HEK293 (cell line): ENCODE measurements at regions not wholly inside any gene's neighbourhood (a gene's known extent, or its start where the extent isn't known, plus 50 kb on each side); places are given as distances from the start of the nearest gene placed in this dataset.

Experiments used
- GFI1B ChIP-seq: fragments of 450-650 bp; formaldehyde crosslinking; IDR thresholded peaks from 2 replicates; pipeline ENCODE4 v1.5.1; 2016; ENCODE audit warnings: missing biosample characterization, missing genetic modification characterization
- KLF16 ChIP-seq: fragments of 450-650 bp; formaldehyde crosslinking; IDR thresholded peaks from 2 replicates; pipeline ENCODE4 v1.5.1; 2017; ENCODE audit warnings: missing biosample characterization, missing genetic modification characterization
- MZF1 ChIP-seq: fragments of 450-650 bp; formaldehyde crosslinking; IDR thresholded peaks from 2 replicates; pipeline ENCODE4 v1.5.1; 2017; ENCODE audit warnings: missing biosample characterization, missing genetic modification characterization, borderline replicate concordance
- OVOL3 ChIP-seq: fragments of 450-650 bp; formaldehyde crosslinking; IDR thresholded peaks from 2 replicates; pipeline ENCODE4 v1.5.1; 2016; ENCODE audit warnings: missing biosample characterization, missing genetic modification characterization
- PBX3 ChIP-seq: sonication (generic); formaldehyde crosslinking; IDR thresholded peaks from 2 replicates; pipeline ENCODE4 v1.8.1; 2022; ENCODE audit warnings: mild to moderate bottlenecking, moderate library complexity, missing genetic modification reagents
- PRDM1 ChIP-seq: fragments of 450-650 bp; formaldehyde crosslinking; IDR thresholded peaks from 2 replicates; pipeline ENCODE4; 2016; ENCODE audit warnings: missing biosample characterization, missing genetic modification characterization
- SCRT2 ChIP-seq: fragments of 450-650 bp; formaldehyde crosslinking; IDR thresholded peaks from 2 replicates; pipeline ENCODE4 v1.5.1; 2016; ENCODE audit warnings: missing biosample characterization, missing genetic modification characterization
- WT1 ChIP-seq: fragments of 450-650 bp; formaldehyde crosslinking; IDR thresholded peaks from 2 replicates; pipeline ENCODE4 v1.5.1; 2016; ENCODE audit warnings: missing biosample characterization, missing genetic modification characterization
- YY1 ChIP-seq: fragments of 450-650 bp; formaldehyde crosslinking; IDR thresholded peaks from 2 replicates; pipeline ENCODE4 v1.5.1; 2018; ENCODE audit warnings: missing biosample characterization, missing genetic modification characterization
- ZBTB1 ChIP-seq: fragments of 450-650 bp; formaldehyde crosslinking; IDR thresholded peaks from 2 replicates; pipeline ENCODE4 v1.5.1; 2016; ENCODE audit warnings: missing biosample characterization, missing genetic modification characterization
- ZEB2 ChIP-seq: fragments of 450-650 bp; formaldehyde crosslinking; IDR thresholded peaks from 2 replicates; pipeline ENCODE4 v1.5.1; 2016; ENCODE audit warnings: missing biosample characterization, missing genetic modification characterization
- ZFP3 ChIP-seq: fragments of 450-650 bp; formaldehyde crosslinking; IDR thresholded peaks from 2 replicates; pipeline ENCODE4 v1.5.1; 2016; ENCODE audit warnings: low read depth, missing biosample characterization, missing genetic modification characterization
- ZFP37 ChIP-seq: fragments of 450-650 bp; formaldehyde crosslinking; IDR thresholded peaks from 2 replicates; pipeline ENCODE4 v1.5.1; 2016; ENCODE audit warnings: missing biosample characterization, missing genetic modification characterization
- ZNF140 ChIP-seq: fragments of 450-650 bp; formaldehyde crosslinking; IDR thresholded peaks from 2 replicates; pipeline ENCODE4 v1.5.1; 2016; ENCODE audit warnings: missing biosample characterization, missing genetic modification characterization
- ZNF19 ChIP-seq: fragments of 450-650 bp; formaldehyde crosslinking; IDR thresholded peaks from 2 replicates; pipeline ENCODE4; 2016; ENCODE audit warnings: missing biosample characterization, missing genetic modification characterization, low read depth
- ZNF23 ChIP-seq: fragments of 450-650 bp; formaldehyde crosslinking; IDR thresholded peaks from 2 replicates; pipeline ENCODE4 v1.5.1; 2016; ENCODE audit warnings: missing biosample characterization, missing genetic modification characterization, borderline replicate concordance
- ZNF335 ChIP-seq: fragments of 450-650 bp; formaldehyde crosslinking; conservative IDR thresholded peaks from 2 replicates; pipeline ENCODE4 v1.5.1; 2016; ENCODE audit warnings: missing biosample characterization, missing genetic modification characterization
- ZNF366 ChIP-seq: fragments of 450-650 bp; formaldehyde crosslinking; conservative IDR thresholded peaks from 2 replicates; pipeline ENCODE4 v1.5.1; 2016; ENCODE audit warnings: missing biosample characterization, missing genetic modification characterization
- ZNF391 ChIP-seq: fragments of 450-650 bp; formaldehyde crosslinking; IDR thresholded peaks from 2 replicates; pipeline ENCODE4 v1.5.1; 2016; ENCODE audit warnings: low read depth, missing biosample characterization, missing genetic modification characterization, borderline replicate concordance
- ZNF394 ChIP-seq: fragments of 450-650 bp; formaldehyde crosslinking; IDR thresholded peaks from 2 replicates; pipeline ENCODE4 v1.5.1; 2016; ENCODE audit warnings: missing biosample characterization, missing genetic modification characterization, mild to moderate bottlenecking, moderate library complexity, borderline replicate concordance
- ZNF423 ChIP-seq: fragments of 450-650 bp; formaldehyde crosslinking; IDR thresholded peaks from 2 replicates; pipeline ENCODE4 v1.5.1; 2016; ENCODE audit warnings: missing biosample characterization, missing genetic modification characterization
- ZNF560 ChIP-seq: fragments of 450-650 bp; formaldehyde crosslinking; IDR thresholded peaks from 2 replicates; pipeline ENCODE4 v1.5.1; 2017; ENCODE audit warnings: missing biosample characterization, missing genetic modification characterization, borderline replicate concordance
- ZNF629 ChIP-seq: fragments of 450-650 bp; formaldehyde crosslinking; IDR thresholded peaks from 2 replicates; pipeline ENCODE4 v1.5.1; 2017; ENCODE audit warnings: missing biosample characterization, missing genetic modification characterization
- ZNF664 ChIP-seq: fragments of 450-650 bp; formaldehyde crosslinking; IDR thresholded peaks from 2 replicates; pipeline ENCODE4 v1.5.1; 2016; ENCODE audit warnings: missing biosample characterization, missing genetic modification characterization
- ZNF768 ChIP-seq: fragments of 450-650 bp; formaldehyde crosslinking; IDR thresholded peaks from 2 replicates; pipeline ENCODE4 v1.5.1; 2018; ENCODE audit warnings: missing biosample characterization, mild to moderate bottlenecking, missing genetic modification characterization
- ZNF785 ChIP-seq: fragments of 450-650 bp; formaldehyde crosslinking; IDR thresholded peaks from 2 replicates; pipeline ENCODE4 v1.5.1; 2016; ENCODE audit warnings: missing biosample characterization, missing genetic modification characterization
- ZSCAN4 ChIP-seq: fragments of 450-650 bp; formaldehyde crosslinking; IDR thresholded peaks from 2 replicates; pipeline ENCODE4 v1.5.1; 2017; ENCODE audit warnings: missing biosample characterization, missing genetic modification characterization
- TF ChIP-seq, protein P1 (sequence below): fragments of 450-650 bp; formaldehyde crosslinking; IDR thresholded peaks from 2 replicates; pipeline ENCODE4 v1.5.1; 2017; ENCODE audit warnings: missing biosample characterization, missing genetic modification characterization
- TF ChIP-seq, protein P2 (sequence below): fragments of 450-650 bp; formaldehyde crosslinking; IDR thresholded peaks from 2 replicates; pipeline ENCODE4 v1.5.1; 2016; ENCODE audit warnings: missing biosample characterization, missing genetic modification characterization
- TF ChIP-seq, protein P3 (sequence below): fragments of 450-650 bp; formaldehyde crosslinking; IDR thresholded peaks from 2 replicates; pipeline ENCODE4 v1.5.1; 2017; ENCODE audit warnings: missing biosample characterization, missing genetic modification characterization
- TF ChIP-seq, protein P4 (sequence below): fragments of 450-650 bp; formaldehyde crosslinking; IDR thresholded peaks from 2 replicates; pipeline ENCODE4 v1.5.1; 2016; ENCODE audit warnings: missing biosample characterization, missing genetic modification characterization

GRCh38 chr22:46073683-46074504, 76.4 kb upstream of the PPARA start (continued):
- TF ChIP-seq, protein P1, sequence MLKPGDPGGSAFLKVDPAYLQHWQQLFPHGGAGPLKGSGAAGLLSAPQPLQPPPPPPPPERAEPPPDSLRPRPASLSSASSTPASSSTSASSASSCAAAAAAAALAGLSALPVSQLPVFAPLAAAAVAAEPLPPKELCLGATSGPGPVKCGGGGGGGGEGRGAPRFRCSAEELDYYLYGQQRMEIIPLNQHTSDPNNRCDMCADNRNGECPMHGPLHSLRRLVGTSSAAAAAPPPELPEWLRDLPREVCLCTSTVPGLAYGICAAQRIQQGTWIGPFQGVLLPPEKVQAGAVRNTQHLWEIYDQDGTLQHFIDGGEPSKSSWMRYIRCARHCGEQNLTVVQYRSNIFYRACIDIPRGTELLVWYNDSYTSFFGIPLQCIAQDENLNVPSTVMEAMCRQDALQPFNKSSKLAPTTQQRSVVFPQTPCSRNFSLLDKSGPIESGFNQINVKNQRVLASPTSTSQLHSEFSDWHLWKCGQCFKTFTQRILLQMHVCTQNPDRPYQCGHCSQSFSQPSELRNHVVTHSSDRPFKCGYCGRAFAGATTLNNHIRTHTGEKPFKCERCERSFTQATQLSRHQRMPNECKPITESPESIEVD (tag by site-specific recombination) = no peak
- TF ChIP-seq ZEB2 (peak; percentile 15; the same call in 1 of the 2 replicates), ZNF768 (tag by site-specific recombination) (no peak), ZSCAN4 (tag by site-specific recombination) (no peak), ZNF335 (tag by site-specific recombination) (peak; percentile 87), ZNF19 (tag by site-specific recombination) (no peak), ZNF23 (tag by site-specific recombination) (no peak), ZBTB1 (tag by site-specific recombination) (no peak), PBX3 (CRISPR knock-in tag) (no peak), ZNF664 (tag by site-specific recombination) (no peak), OVOL3 (tag by site-specific recombination) (no peak), ZNF629 (tag by site-specific recombination) (peak; percentile 53; the same call in 1 of the 2 replicates), ZFP37 (tag by site-specific recombination) (no peak), PRDM1 (tag by site-specific recombination) (no peak), ZNF394 (no peak), ZNF423 (tag by site-specific recombination) (no peak), ZFP3 (tag by site-specific recombination) (no peak), WT1 (tag by site-specific recombination) (no peak), MZF1 (tag by site-specific recombination) (no peak), ZNF785 (tag by site-specific recombination) (no peak), YY1 (0 out of 2 replicates have a peak, but pooled peaks have one; percentile 25), SCRT2 (tag by site-specific recombination) (no peak), ZNF140 (tag by site-specific recombination) (no peak), ZNF366 (no peak), ZNF560 (tag by site-specific recombination) (no peak), GFI1B (tag by site-specific recombination) (no peak), ZNF391 (tag by site-specific recombination) (no peak), KLF16 (tag by site-specific recombination) (no peak)
- TF ChIP-seq, protein P2, sequence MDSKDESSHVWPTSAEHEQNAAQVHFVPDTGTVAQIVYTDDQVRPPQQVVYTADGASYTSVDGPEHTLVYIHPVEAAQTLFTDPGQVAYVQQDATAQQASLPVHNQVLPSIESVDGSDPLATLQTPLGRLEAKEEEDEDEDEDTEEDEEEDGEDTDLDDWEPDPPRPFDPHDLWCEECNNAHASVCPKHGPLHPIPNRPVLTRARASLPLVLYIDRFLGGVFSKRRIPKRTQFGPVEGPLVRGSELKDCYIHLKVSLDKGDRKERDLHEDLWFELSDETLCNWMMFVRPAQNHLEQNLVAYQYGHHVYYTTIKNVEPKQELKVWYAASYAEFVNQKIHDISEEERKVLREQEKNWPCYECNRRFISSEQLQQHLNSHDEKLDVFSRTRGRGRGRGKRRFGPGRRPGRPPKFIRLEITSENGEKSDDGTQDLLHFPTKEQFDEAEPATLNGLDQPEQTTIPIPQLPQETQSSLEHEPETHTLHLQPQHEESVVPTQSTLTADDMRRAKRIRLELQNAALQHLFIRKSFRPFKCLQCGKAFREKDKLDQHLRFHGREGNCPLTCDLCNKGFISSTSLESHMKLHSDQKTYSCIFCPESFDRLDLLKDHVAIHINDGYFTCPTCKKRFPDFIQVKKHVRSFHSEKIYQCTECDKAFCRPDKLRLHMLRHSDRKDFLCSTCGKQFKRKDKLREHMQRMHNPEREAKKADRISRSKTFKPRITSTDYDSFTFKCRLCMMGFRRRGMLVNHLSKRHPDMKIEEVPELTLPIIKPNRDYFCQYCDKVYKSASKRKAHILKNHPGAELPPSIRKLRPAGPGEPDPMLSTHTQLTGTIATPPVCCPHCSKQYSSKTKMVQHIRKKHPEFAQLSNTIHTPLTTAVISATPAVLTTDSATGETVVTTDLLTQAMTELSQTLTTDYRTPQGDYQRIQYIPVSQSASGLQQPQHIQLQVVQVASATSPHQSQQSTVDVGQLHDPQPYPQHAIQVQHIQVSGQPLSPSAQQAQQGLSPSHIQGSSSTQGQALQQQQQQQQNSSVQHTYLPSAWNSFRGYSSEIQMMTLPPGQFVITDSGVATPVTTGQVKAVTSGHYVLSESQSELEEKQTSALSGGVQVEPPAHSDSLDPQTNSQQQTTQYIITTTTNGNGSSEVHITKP = no peak
- TF ChIP-seq, protein P3, sequence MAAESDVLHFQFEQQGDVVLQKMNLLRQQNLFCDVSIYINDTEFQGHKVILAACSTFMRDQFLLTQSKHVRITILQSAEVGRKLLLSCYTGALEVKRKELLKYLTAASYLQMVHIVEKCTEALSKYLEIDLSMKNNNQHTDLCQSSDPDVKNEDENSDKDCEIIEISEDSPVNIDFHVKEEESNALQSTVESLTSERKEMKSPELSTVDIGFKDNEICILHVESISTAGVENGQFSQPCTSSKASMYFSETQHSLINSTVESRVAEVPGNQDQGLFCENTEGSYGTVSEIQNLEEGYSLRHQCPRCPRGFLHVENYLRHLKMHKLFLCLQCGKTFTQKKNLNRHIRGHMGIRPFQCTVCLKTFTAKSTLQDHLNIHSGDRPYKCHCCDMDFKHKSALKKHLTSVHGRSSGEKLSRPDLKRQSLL (tag by site-specific recombination) = peak; percentile 91
- TF ChIP-seq, protein P4, sequence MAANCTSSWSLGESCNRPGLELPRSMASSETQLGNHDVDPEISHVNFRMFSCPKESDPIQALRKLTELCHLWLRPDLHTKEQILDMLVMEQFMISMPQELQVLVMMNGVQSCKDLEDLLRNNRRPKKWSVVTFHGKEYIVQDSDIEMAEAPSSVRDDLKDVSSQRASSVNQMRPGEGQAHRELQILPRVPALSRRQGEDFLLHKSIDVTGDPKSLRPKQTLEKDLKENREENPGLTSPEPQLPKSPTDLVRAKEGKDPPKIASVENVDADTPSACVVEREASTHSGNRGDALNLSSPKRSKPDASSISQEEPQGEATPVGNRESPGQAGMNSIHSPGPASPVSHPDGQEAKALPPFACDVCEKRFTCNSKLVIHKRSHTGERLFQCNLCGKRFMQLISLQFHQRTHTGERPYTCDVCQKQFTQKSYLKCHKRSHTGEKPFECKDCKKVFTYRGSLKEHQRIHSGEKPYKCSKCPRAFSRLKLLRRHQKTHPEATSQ (tag by site-specific recombination) = no peak
